ENCODE measurements at regions not wholly inside any gene's neighbourhood (a gene's known extent, or its start where the extent isn't known, plus 50 kb on each side); places are given as distances from the start of the nearest gene placed in this dataset.

DNA sequence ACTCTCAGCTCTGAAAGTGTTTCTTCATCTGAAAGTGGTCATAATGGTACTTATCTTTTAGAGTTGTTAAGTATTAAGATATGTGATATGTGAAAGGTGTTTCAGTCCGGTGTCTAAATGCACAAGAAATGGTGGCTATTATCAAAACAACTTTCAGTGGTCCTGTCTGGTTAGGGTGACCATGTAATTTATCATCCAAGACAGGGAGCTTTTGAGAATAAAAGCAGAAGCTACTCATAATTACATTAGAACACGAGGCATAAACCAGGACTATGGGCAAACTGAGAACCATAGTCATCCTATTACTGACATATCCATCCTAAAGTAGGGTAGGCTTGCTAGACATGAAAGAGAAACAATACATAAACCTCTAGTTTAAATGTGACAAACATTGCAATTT, 418.1 kb upstream of the SEMA6A start:
- TF ChIP-seq, protein P1, sequence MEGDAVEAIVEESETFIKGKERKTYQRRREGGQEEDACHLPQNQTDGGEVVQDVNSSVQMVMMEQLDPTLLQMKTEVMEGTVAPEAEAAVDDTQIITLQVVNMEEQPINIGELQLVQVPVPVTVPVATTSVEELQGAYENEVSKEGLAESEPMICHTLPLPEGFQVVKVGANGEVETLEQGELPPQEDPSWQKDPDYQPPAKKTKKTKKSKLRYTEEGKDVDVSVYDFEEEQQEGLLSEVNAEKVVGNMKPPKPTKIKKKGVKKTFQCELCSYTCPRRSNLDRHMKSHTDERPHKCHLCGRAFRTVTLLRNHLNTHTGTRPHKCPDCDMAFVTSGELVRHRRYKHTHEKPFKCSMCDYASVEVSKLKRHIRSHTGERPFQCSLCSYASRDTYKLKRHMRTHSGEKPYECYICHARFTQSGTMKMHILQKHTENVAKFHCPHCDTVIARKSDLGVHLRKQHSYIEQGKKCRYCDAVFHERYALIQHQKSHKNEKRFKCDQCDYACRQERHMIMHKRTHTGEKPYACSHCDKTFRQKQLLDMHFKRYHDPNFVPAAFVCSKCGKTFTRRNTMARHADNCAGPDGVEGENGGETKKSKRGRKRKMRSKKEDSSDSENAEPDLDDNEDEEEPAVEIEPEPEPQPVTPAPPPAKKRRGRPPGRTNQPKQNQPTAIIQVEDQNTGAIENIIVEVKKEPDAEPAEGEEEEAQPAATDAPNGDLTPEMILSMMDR (IDR thresholded peaks at IDR 0.05), result no peak
- TF ChIP-seq ZFX (IDR thresholded peaks at IDR 0.05; ENCODE audit: borderline replicate concordance), result no peak

Data from 22Rv1 (cell line).